ENCODE measurements at regions not wholly inside any gene's neighbourhood (a gene's known extent, or its start where the extent isn't known, plus 50 kb on each side); places are given as distances from the start of the nearest gene placed in this dataset.

- Histone ChIP-seq H3K9me3 (replicated peaks; ENCODE audit: control insufficient read depth, insufficient read depth, low read length) (no peaks in the 10 kb centered on the region), H3K4me2 (ENCODE audit: insufficient read depth, low read length) (no peak overlapping the region), H3K9me1 (replicated peaks; ENCODE audit: control insufficient read depth, extremely low read depth, insufficient read depth, low read length) (no peaks in the 10 kb centered on the region), H3K27me3 (ENCODE audit: control insufficient read depth in 2 of 2, insufficient read depth in 2 of 2, low read length in 2 of 2) (no peaks in the 10 kb centered on the region), H2AFZ (ENCODE audit: low read depth, low read length) (no peak overlapping the region), H4K20me1 (replicated peaks; ENCODE audit: control insufficient read depth, extremely low read depth, insufficient read depth, low read length) (no peaks in the 10 kb centered on the region), H3K27ac (ENCODE audit: insufficient read depth, low read depth, low read length) (no peak overlapping the region), H3K4me1 (ENCODE audit: control insufficient read depth, extremely low read depth, insufficient read depth, low read length) (no peaks in the 10 kb centered on the region), H3K79me2 (ENCODE audit: control insufficient read depth, insufficient read depth, low read length) (no peaks in the 10 kb centered on the region), H3K4me3 (replicated peaks in 1 of 3; ENCODE audit: insufficient read depth in 1 of 3, low read depth in 1 of 3, low read length in 3 of 3) (no peak overlapping the region), H3K36me3 (ENCODE audit: control insufficient read depth in 2 of 2, extremely low read depth in 1 of 2, insufficient read depth in 2 of 2, low read length in 2 of 2) (no peaks in the 10 kb centered on the region), H3K9ac (replicated peaks; ENCODE audit: extremely low read depth, insufficient read depth, low read length) (no peak overlapping the region)
- FAIRE-seq (no peak), DNase-seq (ENCODE audit: low read depth, low spot score) (no peak)
- TF ChIP-seq FOS (IDR thresholded peaks at IDR 0.05; ENCODE audit: borderline replicate concordance, insufficient read depth, low read length) (no peak), CTCF (IDR thresholded peaks at IDR 0.05; ENCODE audit: extremely low read depth in 1 of 2, insufficient read depth in 1 of 2, low read depth in 1 of 2, low read length in 2 of 2) (no peak), JUN (IDR thresholded peaks at IDR 0.05; ENCODE audit: borderline replicate concordance, insufficient read depth, insufficient read length, low read depth) (no peak), MAX (IDR thresholded peaks at IDR 0.05; ENCODE audit: insufficient read depth, insufficient read length) (no peak), MYC (IDR thresholded peaks at IDR 0.05; ENCODE audit: low read depth, low read length) (no peak), POLR2AphosphoS5 (IDR thresholded peaks at IDR 0.05; ENCODE audit: insufficient read depth, low read depth, low read length) (no peak), POLR2A (IDR thresholded peaks at IDR 0.05; ENCODE audit: low read depth, low read length) (no peak), EZH2 (IDR thresholded peaks at IDR 0.05; ENCODE audit: borderline replicate concordance, low read depth, low read length, severe bottlenecking) (no peak), GATA2 (IDR thresholded peaks at IDR 0.05; ENCODE audit: insufficient read depth, insufficient read length, low read depth, low read length) (no peak)
- dilution Hi-C loops (cut with MboI; ENCODE audit: extremely low pct_ligation_motif_present, low sequenced_read_pairs) = no loop called here
- ChIA-PET POLR2A (no interaction called here), CTCF (interaction anchor here (0.6 kb wide), 1 partner anchor 82 kb away, joined by 4 read pairs; no protein-coding TSS in a partner anchor)
- intact Hi-C loops (cut with micrococcal nuclease) = no loop called here
- BruUV-seq (replicated peaks) = no TSS peak
These were observed 113.7 kb downstream of the ARL4A start for GRCh38 chr7:12801107-12801506.

All from endothelial cell of umbilical vein (primary cell).